Uterus (tissue), 3 donors: ENCODE measurements at regions not wholly inside any gene's neighbourhood (a gene's known extent, or its start where the extent isn't known, plus 50 kb on each side); places are given as distances from the start of the nearest gene placed in this dataset.

Experiments used
- DNase-seq, 2 donors: peaks; one replicate each; pipeline ENCODE4 v3.0.0-alpha.2; 2019 to 2020
- H3K27ac ChIP-seq, 2 donors: fragments of 200-600 bp; sonication (generic); 1 replicate in 1 of 2; 2 replicates in 1 of 2; pipeline ENCODE4 v1.5.1; 2016 to 2018
- H3K27me3 ChIP-seq, 2 donors: fragments of 200-600 bp; sonication (generic); one replicate each; pipeline ENCODE4 v1.5.1; 2018 to 2019; ENCODE audit warnings: control low read depth in 1 of 2
- H3K36me3 ChIP-seq, 2 donors: fragments of 200-600 bp; sonication (generic); one replicate each; pipeline ENCODE4 v1.5.1; 2019; ENCODE audit warnings: control low read depth in 1 of 2
- H3K4me1 ChIP-seq, 2 donors: fragments of 200-600 bp; sonication (generic); one replicate each; pipeline ENCODE4 v1.5.1; 2018 to 2019; ENCODE audit warnings: control low read depth in 1 of 2
- H3K4me3 ChIP-seq, 2 donors: fragments of 200-600 bp; sonication (generic); 1 replicate in 1 of 2; 2 replicates in 1 of 2; pipeline ENCODE4 v1.5.1; 2018 to 2019; ENCODE audit warnings: mild to moderate bottlenecking in 1 of 2
- H3K9me3 ChIP-seq, 2 donors: fragments of 200-600 bp; sonication (generic); one replicate each; pipeline ENCODE4 v1.5.1; 2019; ENCODE audit warnings: control low read depth in 1 of 2
- CTCF ChIP-seq, 4 experiments: fragments of 200-600 bp in 2 of 4; fragments of 450-650 bp in 2 of 4; sonication (generic) in 2 of 4; IDR thresholded peaks; one replicate each; pipeline ENCODE4 v1.5.1; 2016 to 2019; ENCODE audit warnings: antibody characterized with exemption in 4 of 4, mild to moderate bottlenecking in 2 of 4, moderate library complexity in 1 of 4
- POLR2A ChIP-seq, 2 donors: fragments of 450-650 bp; IDR thresholded peaks; one replicate each; pipeline ENCODE4 v1.6.1; 2016; ENCODE audit warnings: antibody characterized with exemption in 2 of 2, mild to moderate bottlenecking in 1 of 2, moderate library complexity in 1 of 2
- intact Hi-C: fragments of 100-400 bp; cut with DNase I; formaldehyde crosslinking; loops from one replicate; pipeline ENCODE4 v1.15.1; 2023; ENCODE audit warnings: low total_unique reads
- donor health status: DM: yes; HTN: yes; CAD: no.

- Histone ChIP-seq H3K27ac (no peak overlapping the region), H3K4me1 (no peaks in the 10 kb centered on the region)
- intact Hi-C loops = no loop called here
Measured at GRCh38 chr3:193873426-193874201, 262.3 kb upstream of the HES1 start.

GRCh38 chr3:193874512-193874911 is 261.4 kb upstream of the HES1 start:
- DNase-seq = no peak
- intact Hi-C loops = no loop called here
- Histone ChIP-seq H3K27me3 (no peaks in the 10 kb centered on the region), H3K27ac (no peak overlapping the region), H3K4me1 (no peaks in the 10 kb centered on the region), H3K4me3 (no peak overlapping the region), H3K36me3 (no peaks in the 10 kb centered on the region), H3K9me3 (no peaks in the 10 kb centered on the region)
- TF ChIP-seq POLR2A (IDR thresholded peaks at IDR 0.05) = no peak
- no peak for TF ChIP-seq CTCF (IDR thresholded peaks at IDR 0.05)

More at GRCh38 chr3:193873426-193874201, 262.3 kb upstream of the HES1 start:
- Histone ChIP-seq H3K9me3 (no peaks in the 10 kb centered on the region), H3K4me3 (no peak overlapping the region), H3K36me3 (no peaks in the 10 kb centered on the region), H3K27me3 (no peaks in the 10 kb centered on the region)
- DNase-seq = no peak
- TF ChIP-seq CTCF (IDR thresholded peaks at IDR 0.05) (no peak), POLR2A (IDR thresholded peaks at IDR 0.05) (no peak)

GRCh38 chr3:193874997-193875593 is 260.9 kb upstream of the HES1 start:
- Histone ChIP-seq H3K4me1 (no peaks in the 10 kb centered on the region), H3K9me3 (no peaks in the 10 kb centered on the region), H3K27me3 (no peaks in the 10 kb centered on the region), H3K4me3 (no peak overlapping the region), H3K27ac (no peak overlapping the region), H3K36me3 (no peaks in the 10 kb centered on the region)
- TF ChIP-seq CTCF (IDR thresholded peaks at IDR 0.05) = no peak
- no peak for TF ChIP-seq POLR2A (IDR thresholded peaks at IDR 0.05)
- intact Hi-C loops = no loop called here
- DNase-seq = no peak

- Histone ChIP-seq H3K4me3 (no peak overlapping the region), H3K27ac (no peak overlapping the region), H3K27me3 (no peaks in the 10 kb centered on the region), H3K4me1 (no peaks in the 10 kb centered on the region), H3K9me3 (no peaks in the 10 kb centered on the region), H3K36me3 (no peaks in the 10 kb centered on the region)
- no peak for DNase-seq
- TF ChIP-seq CTCF (IDR thresholded peaks at IDR 0.05) (no peak), POLR2A (IDR thresholded peaks at IDR 0.05) (no peak)
- intact Hi-C loops = no loop called here
Measured at GRCh38 chr3:193875601-193876321, 260.2 kb upstream of the HES1 start.
